ENCODE measurements at regions not wholly inside any gene's neighbourhood (a gene's known extent, or its start where the extent isn't known, plus 50 kb on each side); places are given as distances from the start of the nearest gene placed in this dataset.

DNA sequence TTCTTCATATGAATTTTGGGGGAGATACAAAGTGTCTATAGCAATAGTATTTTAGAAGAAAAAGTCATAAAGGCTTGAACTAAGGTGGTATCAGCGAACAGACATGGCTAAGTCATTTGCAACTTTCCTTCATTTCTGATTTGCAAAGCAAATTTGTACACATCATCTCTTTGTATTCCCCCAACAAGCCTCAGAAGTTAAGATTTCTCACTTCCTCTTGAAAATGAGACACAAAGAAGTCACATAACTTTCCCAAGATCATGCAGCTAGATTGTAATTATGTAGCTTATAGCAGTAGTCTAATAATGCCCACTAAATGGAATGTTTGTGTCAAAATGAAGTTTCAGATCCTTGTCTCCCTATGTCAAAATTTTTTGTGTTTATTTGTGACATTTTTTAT is 709.8 kb upstream of the HS3ST1 start (continued):
- TF ChIP-seq, protein P1, sequence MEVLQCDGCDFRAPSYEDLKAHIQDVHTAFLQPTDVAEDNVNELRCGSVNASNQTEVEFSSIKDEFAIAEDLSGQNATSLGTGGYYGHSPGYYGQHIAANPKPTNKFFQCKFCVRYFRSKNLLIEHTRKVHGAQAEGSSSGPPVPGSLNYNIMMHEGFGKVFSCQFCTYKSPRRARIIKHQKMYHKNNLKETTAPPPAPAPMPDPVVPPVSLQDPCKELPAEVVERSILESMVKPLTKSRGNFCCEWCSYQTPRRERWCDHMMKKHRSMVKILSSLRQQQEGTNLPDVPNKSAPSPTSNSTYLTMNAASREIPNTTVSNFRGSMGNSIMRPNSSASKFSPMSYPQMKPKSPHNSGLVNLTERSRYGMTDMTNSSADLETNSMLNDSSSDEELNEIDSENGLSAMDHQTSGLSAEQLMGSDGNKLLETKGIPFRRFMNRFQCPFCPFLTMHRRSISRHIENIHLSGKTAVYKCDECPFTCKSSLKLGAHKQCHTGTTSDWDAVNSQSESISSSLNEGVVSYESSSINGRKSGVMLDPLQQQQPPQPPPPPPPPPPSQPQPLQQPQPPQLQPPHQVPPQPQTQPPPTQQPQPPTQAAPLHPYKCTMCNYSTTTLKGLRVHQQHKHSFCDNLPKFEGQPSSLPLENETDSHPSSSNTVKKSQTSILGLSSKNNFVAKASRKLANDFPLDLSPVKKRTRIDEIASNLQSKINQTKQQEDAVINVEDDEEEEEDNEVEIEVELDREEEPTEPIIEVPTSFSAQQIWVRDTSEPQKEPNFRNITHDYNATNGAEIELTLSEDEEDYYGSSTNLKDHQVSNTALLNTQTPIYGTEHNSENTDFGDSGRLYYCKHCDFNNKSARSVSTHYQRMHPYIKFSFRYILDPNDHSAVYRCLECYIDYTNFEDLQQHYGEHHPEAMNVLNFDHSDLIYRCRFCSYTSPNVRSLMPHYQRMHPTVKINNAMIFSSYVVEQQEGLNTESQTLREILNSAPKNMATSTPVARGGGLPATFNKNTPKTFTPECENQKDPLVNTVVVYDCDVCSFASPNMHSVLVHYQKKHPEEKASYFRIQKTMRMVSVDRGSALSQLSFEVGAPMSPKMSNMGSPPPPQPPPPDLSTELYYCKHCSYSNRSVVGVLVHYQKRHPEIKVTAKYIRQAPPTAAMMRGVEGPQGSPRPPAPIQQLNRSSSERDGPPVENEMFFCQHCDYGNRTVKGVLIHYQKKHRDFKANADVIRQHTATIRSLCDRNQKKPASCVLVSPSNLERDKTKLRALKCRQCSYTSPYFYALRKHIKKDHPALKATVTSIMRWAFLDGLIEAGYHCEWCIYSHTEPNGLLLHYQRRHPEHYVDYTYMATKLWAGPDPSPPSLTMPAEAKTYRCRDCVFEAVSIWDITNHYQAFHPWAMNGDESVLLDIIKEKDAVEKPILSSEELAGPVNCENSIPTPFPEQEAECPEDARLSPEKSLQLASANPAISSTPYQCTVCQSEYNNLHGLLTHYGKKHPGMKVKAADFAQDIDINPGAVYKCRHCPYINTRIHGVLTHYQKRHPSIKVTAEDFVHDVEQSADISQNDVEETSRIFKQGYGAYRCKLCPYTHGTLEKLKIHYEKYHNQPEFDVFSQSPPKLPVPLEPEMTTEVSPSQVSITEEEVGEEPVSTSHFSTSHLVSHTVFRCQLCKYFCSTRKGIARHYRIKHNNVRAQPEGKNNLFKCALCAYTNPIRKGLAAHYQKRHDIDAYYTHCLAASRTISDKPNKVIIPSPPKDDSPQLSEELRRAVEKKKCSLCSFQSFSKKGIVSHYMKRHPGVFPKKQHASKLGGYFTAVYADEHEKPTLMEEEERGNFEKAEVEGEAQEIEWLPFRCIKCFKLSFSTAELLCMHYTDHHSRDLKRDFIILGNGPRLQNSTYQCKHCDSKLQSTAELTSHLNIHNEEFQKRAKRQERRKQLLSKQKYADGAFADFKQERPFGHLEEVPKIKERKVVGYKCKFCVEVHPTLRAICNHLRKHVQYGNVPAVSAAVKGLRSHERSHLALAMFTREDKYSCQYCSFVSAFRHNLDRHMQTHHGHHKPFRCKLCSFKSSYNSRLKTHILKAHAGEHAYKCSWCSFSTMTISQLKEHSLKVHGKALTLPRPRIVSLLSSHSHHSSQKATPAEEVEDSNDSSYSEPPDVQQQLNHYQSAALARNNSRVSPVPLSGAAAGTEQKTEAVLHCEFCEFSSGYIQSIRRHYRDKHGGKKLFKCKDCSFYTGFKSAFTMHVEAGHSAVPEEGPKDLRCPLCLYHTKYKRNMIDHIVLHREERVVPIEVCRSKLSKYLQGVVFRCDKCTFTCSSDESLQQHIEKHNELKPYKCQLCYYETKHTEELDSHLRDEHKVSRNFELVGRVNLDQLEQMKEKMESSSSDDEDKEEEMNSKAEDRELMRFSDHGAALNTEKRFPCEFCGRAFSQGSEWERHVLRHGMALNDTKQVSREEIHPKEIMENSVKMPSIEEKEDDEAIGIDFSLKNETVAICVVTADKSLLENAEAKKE (CRISPR knock-in tag; IDR thresholded peaks at IDR 0.05) = no peak
- TF ChIP-seq, protein P2, sequence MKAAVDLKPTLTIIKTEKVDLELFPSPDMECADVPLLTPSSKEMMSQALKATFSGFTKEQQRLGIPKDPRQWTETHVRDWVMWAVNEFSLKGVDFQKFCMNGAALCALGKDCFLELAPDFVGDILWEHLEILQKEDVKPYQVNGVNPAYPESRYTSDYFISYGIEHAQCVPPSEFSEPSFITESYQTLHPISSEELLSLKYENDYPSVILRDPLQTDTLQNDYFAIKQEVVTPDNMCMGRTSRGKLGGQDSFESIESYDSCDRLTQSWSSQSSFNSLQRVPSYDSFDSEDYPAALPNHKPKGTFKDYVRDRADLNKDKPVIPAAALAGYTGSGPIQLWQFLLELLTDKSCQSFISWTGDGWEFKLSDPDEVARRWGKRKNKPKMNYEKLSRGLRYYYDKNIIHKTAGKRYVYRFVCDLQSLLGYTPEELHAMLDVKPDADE (IDR thresholded peaks at IDR 0.05) = no peak
- TF ChIP-seq STAT1 (IDR thresholded peaks at IDR 0.05; ENCODE audit: unreplicated experiment) = no peak

DNA sequence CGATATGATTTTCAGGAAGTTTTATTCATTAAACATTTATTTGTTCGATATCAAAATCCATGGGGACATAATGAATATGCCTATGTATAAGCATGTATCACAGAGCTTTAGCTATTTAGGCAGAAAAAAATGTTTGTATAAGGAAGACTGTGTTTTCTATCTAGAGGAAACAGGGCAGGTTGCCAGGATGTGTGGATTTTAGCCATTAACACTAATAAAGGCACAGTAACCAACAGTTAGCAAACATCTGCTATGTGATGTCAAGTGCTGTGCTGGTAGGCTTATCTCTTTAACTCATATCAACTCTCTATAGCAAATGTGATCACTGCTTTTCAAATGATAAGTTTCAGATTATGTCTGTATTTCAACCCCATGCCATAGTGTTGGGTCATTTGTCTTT is 708.9 kb upstream of the HS3ST1 start:
- Histone ChIP-seq H3K27me3 (ENCODE audit: insufficient read depth) (no peaks in the 10 kb centered on the region), H2AFZ (no peak overlapping the region), H3K79me2 (replicated peaks; ENCODE audit: insufficient read depth) (no peaks in the 10 kb centered on the region), H3K9me2 (ENCODE audit: insufficient read depth) (no peaks in the 10 kb centered on the region), H3F3A (replicated peaks; ENCODE audit: low read depth) (no peaks in the 10 kb centered on the region), H3K27ac (ENCODE audit: low read depth) (no peak overlapping the region), H3K36me3 (ENCODE audit: insufficient read depth) (no peaks in the 10 kb centered on the region), H4K20me1 (replicated peaks; ENCODE audit: insufficient read depth) (no peaks in the 10 kb centered on the region), H3K4me2 (no peak overlapping the region), H3K4me3 (no peak overlapping the region), H3K4me1 (ENCODE audit: insufficient read depth) (no peaks in the 10 kb centered on the region)
- ATAC-seq = no peak
- Mint-ChIP-seq H3K4me1 (no peaks in the 10 kb centered on the region), H3K27ac (no peak overlapping the region), H3K27me3 (ENCODE audit: insufficient read depth, low read depth, poor library complexity) (peaks cover 2% of the 10 kb centered on the region), H3K36me3 (ENCODE audit: low read depth) (peaks cover 6% of the 10 kb centered on the region; the same call in 1 of the 3 replicates), H3K9me3 (peaks cover 8% of the 10 kb centered on the region), H3K4me3 (no peak overlapping the region)
- no peak for DNase-seq (ENCODE audit: low spot score)
- TF ChIP-seq, protein P2 (IDR thresholded peaks at IDR 0.05) = no peak
- TF ChIP-seq CREB1 (CRISPR knock-in tag; IDR thresholded peaks at IDR 0.05; ENCODE audit: low read depth) (no peak), NANOG (IDR thresholded peaks at IDR 0.05; ENCODE audit: borderline replicate concordance) (no peak), EZH2phosphoT487 (IDR thresholded peaks at IDR 0.05; ENCODE audit: unreplicated experiment) (no peak), EZH2 (IDR thresholded peaks at IDR 0.05; ENCODE audit: low read depth, unreplicated experiment) (no peak), ZNF331 (CRISPR knock-in tag; IDR thresholded peaks at IDR 0.05; ENCODE audit: low read depth) (no peak), ZNF114 (CRISPR knock-in tag; IDR thresholded peaks at IDR 0.05) (no peak), STAT1 (IDR thresholded peaks at IDR 0.05; ENCODE audit: unreplicated experiment) (no peak)
- TF ChIP-seq, protein P3, sequence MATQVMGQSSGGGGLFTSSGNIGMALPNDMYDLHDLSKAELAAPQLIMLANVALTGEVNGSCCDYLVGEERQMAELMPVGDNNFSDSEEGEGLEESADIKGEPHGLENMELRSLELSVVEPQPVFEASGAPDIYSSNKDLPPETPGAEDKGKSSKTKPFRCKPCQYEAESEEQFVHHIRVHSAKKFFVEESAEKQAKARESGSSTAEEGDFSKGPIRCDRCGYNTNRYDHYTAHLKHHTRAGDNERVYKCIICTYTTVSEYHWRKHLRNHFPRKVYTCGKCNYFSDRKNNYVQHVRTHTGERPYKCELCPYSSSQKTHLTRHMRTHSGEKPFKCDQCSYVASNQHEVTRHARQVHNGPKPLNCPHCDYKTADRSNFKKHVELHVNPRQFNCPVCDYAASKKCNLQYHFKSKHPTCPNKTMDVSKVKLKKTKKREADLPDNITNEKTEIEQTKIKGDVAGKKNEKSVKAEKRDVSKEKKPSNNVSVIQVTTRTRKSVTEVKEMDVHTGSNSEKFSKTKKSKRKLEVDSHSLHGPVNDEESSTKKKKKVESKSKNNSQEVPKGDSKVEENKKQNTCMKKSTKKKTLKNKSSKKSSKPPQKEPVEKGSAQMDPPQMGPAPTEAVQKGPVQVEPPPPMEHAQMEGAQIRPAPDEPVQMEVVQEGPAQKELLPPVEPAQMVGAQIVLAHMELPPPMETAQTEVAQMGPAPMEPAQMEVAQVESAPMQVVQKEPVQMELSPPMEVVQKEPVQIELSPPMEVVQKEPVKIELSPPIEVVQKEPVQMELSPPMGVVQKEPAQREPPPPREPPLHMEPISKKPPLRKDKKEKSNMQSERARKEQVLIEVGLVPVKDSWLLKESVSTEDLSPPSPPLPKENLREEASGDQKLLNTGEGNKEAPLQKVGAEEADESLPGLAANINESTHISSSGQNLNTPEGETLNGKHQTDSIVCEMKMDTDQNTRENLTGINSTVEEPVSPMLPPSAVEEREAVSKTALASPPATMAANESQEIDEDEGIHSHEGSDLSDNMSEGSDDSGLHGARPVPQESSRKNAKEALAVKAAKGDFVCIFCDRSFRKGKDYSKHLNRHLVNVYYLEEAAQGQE (IDR thresholded peaks at IDR 0.05; ENCODE audit: unreplicated experiment) = no peak
